COLO668 (cell line): ENCODE measurements at regions not wholly inside any gene's neighbourhood (a gene's known extent, or its start where the extent isn't known, plus 50 kb on each side); places are given as distances from the start of the nearest gene placed in this dataset.
"Not testable (repeated sequence)": the region's sequence is repeated elsewhere in the genome, so short reads cannot be mapped to it uniquely, and the experiment has no call there.

ENCODE experiments used
- DNase-seq: peaks from one replicate; lab custom pipeline; 2025; ENCODE audit not compliant: unreplicated experiment; lab: John Stamatoyannopoulos, UW

DNA sequence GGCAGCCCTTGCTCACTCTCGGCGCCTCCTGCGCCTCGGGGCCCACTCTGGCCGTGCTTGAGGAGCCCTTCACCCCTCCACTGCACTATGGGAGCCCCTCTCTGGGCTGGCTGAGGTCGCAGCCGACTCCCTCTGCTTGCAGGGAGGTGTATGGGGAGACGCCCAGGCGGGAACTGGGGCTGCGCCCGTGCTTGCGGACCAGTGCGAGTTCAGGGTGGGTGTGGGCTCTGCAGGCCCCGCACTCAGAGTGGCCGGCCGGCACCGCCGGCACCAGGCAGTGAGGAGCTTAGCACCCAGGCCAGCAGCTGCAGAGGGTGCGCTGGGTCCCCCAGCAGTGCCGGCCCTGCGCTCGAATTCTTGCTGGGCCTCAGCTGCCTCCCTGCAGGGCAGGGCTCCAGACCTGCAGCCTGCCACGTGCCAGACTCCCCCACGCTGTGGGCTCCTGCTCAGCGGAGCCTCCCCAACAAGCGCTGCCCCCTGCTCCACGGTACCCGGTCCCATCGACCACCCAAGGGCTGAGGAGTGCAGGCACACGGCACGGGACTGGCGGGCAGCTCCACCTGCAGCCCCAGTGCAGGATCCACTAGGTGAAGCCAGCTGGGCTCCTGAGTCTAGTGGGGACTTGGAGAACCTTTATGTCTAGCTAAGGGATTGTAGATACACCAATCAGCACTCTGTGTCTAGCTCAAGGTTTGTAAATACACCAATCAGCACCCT, 54.0 kb upstream of the WWC2 start:
- DNase-seq, result not testable (repeated sequence)

DNA sequence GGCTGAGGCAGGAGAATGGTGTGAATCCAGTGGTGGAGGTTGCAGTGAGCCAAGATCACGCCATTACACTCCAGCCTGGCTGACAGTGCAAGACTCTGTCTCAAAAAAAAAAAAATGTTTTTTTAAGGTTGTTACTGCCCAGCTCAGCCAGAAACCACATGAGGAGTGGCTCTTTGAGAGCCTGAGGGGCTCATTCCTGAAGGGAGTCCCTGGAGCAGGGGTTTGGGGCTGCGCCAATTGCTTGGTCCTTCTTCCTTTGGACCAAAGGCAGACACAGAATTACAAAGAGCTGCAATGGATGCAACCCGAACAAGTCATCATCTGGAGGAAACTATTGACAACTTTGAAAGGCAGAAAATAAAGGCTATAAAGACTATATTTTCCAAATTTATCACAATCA, 60.6 kb upstream of the WWC2 start:
- no peak for DNase-seq

DNA sequence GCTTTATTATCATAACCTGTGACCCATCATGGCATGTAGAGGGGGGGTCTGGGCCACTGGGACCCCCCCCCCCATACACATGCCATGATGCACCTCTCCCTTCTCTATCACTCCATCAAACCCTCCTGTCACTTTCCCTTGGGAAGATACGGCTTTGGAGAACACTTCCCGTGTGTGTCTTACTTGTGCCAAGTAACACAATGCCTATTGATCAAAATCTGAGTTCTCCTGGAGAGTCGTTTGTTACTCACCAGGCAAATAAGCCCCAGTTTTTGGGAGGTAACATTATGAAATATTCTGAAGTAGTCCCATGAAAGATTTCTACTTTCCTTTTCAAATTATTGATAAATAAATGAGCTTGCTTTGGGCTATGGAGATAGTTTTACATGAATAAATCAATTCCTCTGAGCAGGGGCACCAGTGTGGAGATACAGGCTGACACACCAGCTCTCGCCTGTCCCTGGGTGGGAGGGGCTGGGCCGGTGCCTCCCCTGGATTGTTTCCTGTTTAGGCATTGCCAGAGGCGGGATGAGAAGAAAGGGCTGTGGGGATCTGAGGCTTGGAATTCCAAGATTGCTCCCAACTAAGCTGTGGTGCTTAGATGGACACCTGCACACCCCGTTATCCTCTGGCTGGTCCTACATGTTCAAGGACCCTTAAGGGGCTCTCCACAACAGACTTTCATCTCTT, 63.2 kb upstream of the WWC2 start:
- no peak for DNase-seq

GRCh38 chr4:183035256-183035655, 63.8 kb upstream of the WWC2 start:
- no peak for DNase-seq

- DNase-seq, result no peak
These were observed 68.2 kb upstream of the WWC2 start for GRCh38 chr4:183030823-183031222.

GRCh38 chr4:183030309-183030708, 68.7 kb upstream of the WWC2 start:
- no peak for DNase-seq

DNA sequence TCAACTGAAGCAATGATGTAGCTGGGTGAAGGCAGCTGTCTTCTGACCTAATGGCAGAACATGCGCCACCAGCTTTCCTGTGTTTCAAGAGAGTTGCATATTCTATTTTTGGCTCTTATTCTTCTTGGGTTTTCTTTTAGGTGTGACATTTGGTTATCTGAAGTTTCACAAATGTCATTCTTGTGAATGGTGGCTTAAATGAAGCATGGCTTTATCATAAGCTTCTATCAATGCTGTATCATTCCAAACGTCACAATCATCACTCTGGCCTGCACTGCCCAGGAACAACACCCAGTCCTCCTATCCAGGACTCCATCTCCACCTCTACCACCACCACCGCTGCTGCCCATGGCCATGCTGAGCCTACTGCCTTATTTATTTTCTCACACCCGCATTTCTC, 69.7 kb upstream of the WWC2 start:
- no peak for DNase-seq

GRCh38 chr4:183026701-183027100, 72.4 kb upstream of the WWC2 start:
- no peak for DNase-seq

- DNase-seq, result no peak
These were observed 76.4 kb upstream of the WWC2 start for GRCh38 chr4:183022617-183023016.

DNA sequence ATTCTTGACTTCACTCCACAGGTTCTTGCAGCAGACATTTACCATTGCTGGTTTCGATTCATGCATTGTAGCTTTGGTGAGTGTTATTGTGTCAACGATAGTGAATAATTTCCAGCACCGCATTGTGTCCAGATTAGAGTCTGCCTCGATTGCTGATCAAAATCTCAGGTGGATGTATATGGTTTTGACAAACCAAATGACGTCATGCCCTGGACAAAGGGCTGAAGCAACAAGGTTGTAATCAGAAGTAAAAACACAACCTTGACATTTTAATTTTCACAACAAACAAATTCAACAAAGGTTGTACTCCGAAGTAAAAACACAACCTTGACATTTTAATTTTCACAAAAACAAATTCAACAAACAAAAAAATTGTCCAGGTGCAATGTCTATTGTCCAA, 81.1 kb upstream of the WWC2 start:
- DNase-seq, result no peak

GRCh38 chr4:183014361-183015084, 84.5 kb upstream of the WWC2 start:
- no peak for DNase-seq

DNA sequence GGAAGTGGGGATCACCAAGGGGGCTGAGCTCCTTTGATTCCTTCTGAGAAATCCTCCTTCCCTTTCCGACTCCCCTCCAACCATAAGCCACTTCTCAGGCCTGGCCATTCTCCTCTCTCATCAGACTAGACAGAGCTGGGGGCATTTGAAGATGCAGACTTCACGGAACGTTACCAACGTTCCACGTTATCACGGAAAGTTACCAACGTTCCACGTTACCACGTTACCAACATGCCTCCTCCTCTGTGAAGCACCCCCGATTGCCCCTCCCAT, 85.4 kb upstream of the WWC2 start:
- no peak for DNase-seq

GRCh38 chr4:183012879-183013729, 86.0 kb upstream of the WWC2 start:
- DNase-seq, result no peak

DNA sequence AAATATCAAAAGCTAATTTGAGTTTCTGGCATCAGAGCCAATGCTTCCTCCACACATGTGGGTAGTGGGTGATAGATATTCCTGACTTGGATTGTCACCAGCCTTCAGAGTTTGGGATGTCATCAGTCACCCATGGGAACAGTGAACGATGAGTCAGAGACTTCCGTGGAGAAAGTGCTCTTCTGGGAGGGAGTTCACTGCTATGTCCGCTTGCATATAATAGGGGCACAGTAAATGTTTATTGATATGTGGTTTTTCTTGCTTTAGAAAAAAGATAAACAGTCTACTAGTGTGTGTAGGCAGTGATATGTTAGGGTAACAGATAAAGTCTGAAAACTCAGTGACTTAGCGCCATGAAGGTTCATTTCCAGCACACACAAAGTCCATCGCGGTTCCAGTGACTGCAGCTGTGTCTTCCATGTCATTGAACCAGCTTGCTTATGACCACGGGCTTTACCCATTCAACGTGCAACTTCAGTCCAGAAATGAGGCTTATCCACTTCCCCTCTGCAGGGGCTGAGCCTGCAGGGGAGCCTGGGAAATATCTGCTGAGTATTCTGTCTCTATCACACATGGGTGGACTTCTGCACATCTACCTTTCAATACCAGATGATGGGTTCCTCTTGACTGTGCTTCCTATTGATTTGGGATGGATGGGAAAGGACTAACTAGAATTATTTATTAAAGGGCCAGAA, 87.7 kb upstream of the WWC2 start:
- DNase-seq, result no peak

DNA sequence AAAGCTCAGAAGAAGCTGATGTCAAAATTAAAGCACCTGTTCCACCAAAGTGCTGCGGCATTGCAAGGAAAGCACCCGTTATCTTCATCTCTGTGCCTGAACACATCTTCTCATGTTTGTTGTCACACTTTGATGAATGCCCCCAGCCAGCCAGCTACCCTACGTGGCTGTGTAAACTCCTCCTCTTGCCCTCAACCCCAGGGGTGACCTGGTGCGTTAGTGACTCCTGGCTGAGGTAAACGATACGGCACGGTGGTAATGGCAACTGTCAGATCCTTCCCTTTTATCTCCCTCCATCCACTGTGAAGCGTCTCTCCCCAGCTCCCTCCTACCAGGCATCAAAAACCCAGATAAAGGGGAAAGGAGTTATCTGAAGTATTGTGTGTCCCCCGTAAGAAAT, 90.6 kb upstream of the WWC2 start:
- DNase-seq, result no peak

DNA sequence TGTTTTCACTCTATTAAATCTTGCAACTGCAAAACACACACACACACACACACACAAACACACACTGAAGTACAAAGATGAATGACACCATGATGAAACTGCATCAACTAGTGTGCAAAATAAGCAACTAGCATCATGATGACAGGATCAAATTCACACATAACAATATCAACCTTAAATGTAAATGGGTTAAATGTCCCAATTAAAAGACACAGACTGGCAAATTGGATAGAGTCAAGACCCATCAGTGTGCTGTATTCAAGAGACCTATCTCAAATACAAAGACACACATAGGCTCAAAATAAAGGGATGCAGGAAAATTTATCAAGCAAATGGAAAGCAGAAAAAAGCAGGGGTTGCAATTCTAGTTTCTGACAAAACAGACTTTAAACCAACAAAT, 87.2 kb upstream of the DCTD start:
- DNase-seq, result not testable (repeated sequence)

GRCh38 chr4:182994171-182994570, 77.0 kb upstream of the DCTD start:
- DNase-seq, result no peak

- no peak for DNase-seq
These were observed 61.1 kb upstream of the DCTD start for GRCh38 chr4:182978152-182978827.

GRCh38 chr4:182975806-182976205, 58.6 kb upstream of the DCTD start:
- DNase-seq, result no peak

- no peak for DNase-seq
These were observed 56.8 kb upstream of the DCTD start for GRCh38 chr4:182973941-182974340.
